Left renal pelvis (tissue), 4 donors: ENCODE measurements at regions not wholly inside any gene's neighbourhood (a gene's known extent, or its start where the extent isn't known, plus 50 kb on each side); places are given as distances from the start of the nearest gene placed in this dataset.
"Not testable (repeated sequence)": the region's sequence is repeated elsewhere in the genome, so short reads cannot be mapped to it uniquely, and the experiment has no call there.

ENCODE experiments used
- DNase-seq, 4 donors: peaks; one replicate each; pipeline ENCODE4 v3.0.0-alpha.2; 2013; ENCODE audit warnings: low read depth in 4 of 4, low spot score in 3 of 4

- DNase-seq, result no peak
Measured at GRCh38 chr3:33919312-33920120, 121.1 kb downstream of the PDCD6IP start.

- DNase-seq, result no peak
Measured at GRCh38 chr3:33920511-33920910, 122.1 kb downstream of the PDCD6IP start.

GRCh38 chr3:33921608-33922007, 123.2 kb downstream of the PDCD6IP start:
- no peak for DNase-seq

- DNase-seq, result no peak
Measured at GRCh38 chr3:33926998-33927605, 128.7 kb downstream of the PDCD6IP start.

- no peak for DNase-seq
Measured at GRCh38 chr3:33929813-33930212, 131.4 kb downstream of the PDCD6IP start.

GRCh38 chr3:33931512-33931911, 133.1 kb downstream of the PDCD6IP start:
- DNase-seq, result no peak

- no peak for DNase-seq
Measured at GRCh38 chr3:33932010-33932764, 133.8 kb downstream of the PDCD6IP start.

GRCh38 chr3:33936171-33936920, 137.9 kb downstream of the PDCD6IP start:
- DNase-seq, result no peak

- no peak for DNase-seq
Measured at GRCh38 chr3:33936921-33937525, 138.6 kb downstream of the PDCD6IP start.

GRCh38 chr3:33937628-33938027, 139.2 kb downstream of the PDCD6IP start:
- DNase-seq, result no peak

- DNase-seq, result no peak
Measured at GRCh38 chr3:33940149-33940548, 141.7 kb downstream of the PDCD6IP start.

- DNase-seq, result no peak
Measured at GRCh38 chr3:33940736-33941135, 142.3 kb downstream of the PDCD6IP start.

- DNase-seq, result no peak
Measured at GRCh38 chr3:33941804-33942203, 143.4 kb downstream of the PDCD6IP start.

- no peak for DNase-seq
Measured at GRCh38 chr3:33942483-33943150, 144.2 kb downstream of the PDCD6IP start.

- DNase-seq, result no peak
Measured at GRCh38 chr3:33943277-33943676, 144.8 kb downstream of the PDCD6IP start.

- not testable (repeated sequence) for DNase-seq
Measured at GRCh38 chr3:33946612-33947011, 148.2 kb downstream of the PDCD6IP start.

GRCh38 chr3:33947272-33948195, 149.1 kb downstream of the PDCD6IP start:
- no peak for DNase-seq

- no peak for DNase-seq
Measured at GRCh38 chr3:33949074-33949473, 150.6 kb downstream of the PDCD6IP start.

- DNase-seq, result no peak
Measured at GRCh38 chr3:33954956-33955355, 156.5 kb downstream of the PDCD6IP start.
